GM19438 (cell line): ENCODE measurements at regions not wholly inside any gene's neighbourhood (a gene's known extent, or its start where the extent isn't known, plus 50 kb on each side); places are given as distances from the start of the nearest gene placed in this dataset.

Experiments
- ATAC-seq: cut with Tn5 transposase; IDR thresholded peaks from one replicate; pipeline ENCODE4 v1.9.1; 2021; ENCODE audit warnings: low read depth; ENCODE audit not compliant: unreplicated experiment

- ATAC-seq, result no peak
Measured at GRCh38 chr11:41955635-41956400, 496.4 kb upstream of the LRRC4C start.

- ATAC-seq, result no peak
Measured at GRCh38 chr11:41963406-41963805, 504.0 kb upstream of the LRRC4C start.

- ATAC-seq, result no peak
Measured at GRCh38 chr11:41970681-41971080, 511.2 kb upstream of the LRRC4C start.

GRCh38 chr11:41971592-41971991 lies 512.1 kb upstream of the LRRC4C start:
- ATAC-seq, result no peak

DNA sequence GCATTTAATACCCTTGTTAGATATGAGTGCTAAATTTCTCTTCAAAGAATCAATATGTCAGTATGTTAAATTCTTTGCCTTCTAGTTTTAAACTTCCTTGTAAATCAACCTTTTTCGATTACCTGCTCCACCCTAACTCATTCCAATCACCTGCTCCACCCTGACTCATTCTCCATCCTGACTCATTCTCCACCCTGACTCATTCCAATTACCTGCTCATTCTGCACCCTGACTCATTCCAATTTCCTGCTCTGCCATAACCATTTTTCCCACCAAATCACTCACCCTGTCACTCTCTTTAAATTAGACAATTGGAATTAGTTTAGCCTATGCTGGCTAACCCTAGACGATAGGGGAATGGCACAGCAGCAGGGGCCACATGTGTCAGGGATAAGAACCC lies 519.5 kb upstream of the LRRC4C start:
- no peak for ATAC-seq

DNA sequence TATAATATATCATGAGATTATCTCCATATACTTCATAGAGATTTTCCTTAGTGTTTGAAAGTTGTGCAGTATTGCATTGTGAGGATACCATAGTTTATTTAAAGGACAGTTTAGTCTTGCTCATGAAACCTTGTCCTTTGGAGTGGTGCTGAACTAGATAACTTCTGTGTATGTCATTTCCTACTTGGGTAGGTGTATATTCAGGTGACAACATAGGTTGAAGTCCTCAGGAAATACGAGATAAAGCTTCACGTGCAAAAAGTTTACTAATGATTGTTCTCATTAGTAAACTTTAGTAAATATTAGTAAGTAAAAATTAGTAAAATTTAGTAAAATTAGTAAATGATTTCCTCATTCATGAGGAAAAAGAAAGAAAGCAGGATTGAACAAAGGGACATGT lies 521.3 kb upstream of the LRRC4C start:
- ATAC-seq, result no peak

DNA sequence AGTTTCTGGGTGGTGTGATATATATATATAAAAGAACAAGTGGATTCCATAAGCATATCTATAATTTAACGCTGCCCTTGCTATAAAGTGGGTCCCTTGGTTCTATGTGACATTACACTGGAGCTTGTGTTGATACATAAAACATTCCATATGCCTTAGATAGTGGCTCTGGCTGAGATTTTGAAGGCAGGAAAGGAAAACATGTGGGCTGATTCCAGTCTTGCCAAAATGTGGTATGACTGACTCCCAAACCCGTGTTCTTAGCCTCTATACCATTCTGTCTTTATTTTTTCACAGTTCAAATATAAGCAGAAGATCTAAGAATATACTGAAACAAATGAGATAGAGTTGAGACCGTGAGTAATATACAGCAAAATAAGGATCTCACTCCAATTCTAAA lies 522.8 kb upstream of the LRRC4C start:
- no peak for ATAC-seq

- ATAC-seq, result no peak
Measured at GRCh38 chr11:41982975-41983374, 523.5 kb upstream of the LRRC4C start.

GRCh38 chr11:41983475-41983874 lies 524.0 kb upstream of the LRRC4C start:
- no peak for ATAC-seq

GRCh38 chr11:41984023-41984422 lies 524.6 kb upstream of the LRRC4C start:
- ATAC-seq, result no peak

DNA sequence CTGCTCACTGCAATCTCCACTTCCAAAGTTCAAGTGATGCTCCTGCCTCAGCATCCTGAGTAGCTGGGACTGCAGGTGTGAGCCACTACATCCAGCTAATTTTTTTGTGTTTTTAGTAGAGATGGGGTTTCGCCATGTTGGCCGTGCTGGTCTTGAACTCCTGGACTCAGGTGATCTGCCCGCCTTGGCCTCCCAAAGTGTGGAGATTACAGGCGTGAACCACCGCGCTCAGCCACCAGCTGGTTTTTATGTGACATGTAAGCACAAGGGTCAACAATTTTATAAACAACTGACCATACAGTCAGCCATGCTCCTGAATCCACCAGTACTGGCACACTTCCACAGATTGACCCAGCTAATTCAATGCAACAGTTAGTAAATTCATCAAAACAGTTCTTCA lies 526.3 kb upstream of the LRRC4C start:
- ATAC-seq, result no peak

DNA sequence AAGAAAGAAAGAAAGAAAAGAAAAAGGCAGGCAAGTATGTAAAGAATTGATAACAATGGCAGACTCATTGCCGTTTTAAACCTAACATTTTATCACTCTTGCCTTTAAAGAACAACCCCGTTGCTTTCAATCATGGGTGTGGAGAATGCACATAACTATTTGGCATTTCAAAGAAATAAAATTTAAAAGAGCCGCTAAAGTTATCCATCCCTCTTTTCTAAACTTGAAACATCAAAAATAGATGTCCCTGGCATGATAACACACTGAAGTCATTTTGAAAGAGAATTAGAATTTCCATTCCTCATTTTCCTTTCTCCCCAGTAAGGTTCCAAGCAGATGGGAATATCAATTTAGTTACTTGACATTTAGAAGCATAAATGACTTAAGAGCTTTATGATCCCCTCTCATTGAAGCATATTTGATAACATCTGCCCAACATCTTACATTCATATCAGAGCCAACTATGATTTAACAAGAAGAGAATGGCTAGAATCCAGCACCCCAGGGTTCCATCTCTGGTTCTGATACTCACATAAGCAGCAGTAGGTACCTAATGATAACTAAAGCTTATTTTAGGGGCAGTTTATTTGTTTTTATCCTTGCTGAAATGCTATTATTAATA lies 529.6 kb upstream of the LRRC4C start:
- no peak for ATAC-seq

- no peak for ATAC-seq
Measured at GRCh38 chr11:41989823-41990380, 530.5 kb upstream of the LRRC4C start.

DNA sequence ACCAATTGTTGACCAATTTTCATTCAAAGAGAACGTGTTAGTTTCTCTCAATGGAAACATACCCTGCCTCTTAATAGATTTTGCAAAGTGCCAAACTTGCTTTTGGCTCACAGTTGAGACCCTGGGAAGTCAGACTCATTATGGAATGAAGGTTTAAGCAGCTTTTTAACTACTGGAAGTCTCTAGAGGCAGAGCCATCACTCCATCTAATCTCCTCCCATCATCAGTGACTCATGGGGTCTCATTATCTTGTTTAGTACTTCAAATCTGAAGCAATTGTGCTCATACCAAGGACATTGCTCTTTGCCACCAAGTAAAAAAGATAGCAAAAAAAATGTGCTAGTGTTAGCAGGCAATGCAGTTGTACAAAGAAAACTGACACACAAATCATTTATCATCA lies 537.1 kb upstream of the LRRC4C start:
- no peak for ATAC-seq

GRCh38 chr11:41997844-41998401 lies 538.5 kb upstream of the LRRC4C start:
- no peak for ATAC-seq

DNA sequence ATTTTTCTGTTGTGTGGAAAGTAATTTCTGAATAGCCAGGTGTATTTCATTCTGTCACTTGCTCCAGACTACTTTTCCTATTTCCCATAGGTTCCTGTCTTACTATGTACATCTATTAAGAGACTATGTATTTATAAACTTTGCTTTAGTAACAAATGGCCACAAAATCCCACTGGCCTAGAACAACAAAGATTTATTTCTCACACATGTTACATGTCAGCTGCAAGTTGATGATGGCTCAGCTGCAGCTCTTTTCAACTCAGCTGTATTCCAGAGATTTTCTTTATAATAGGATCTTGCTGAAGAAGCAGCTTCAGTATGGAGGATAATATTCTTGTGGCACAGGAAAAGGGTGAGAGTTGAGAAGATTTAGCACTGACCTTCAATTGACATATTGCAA lies 539.6 kb upstream of the LRRC4C start:
- ATAC-seq, result no peak

GRCh38 chr11:42003801-42004200 lies 544.3 kb upstream of the LRRC4C start:
- ATAC-seq, result no peak

DNA sequence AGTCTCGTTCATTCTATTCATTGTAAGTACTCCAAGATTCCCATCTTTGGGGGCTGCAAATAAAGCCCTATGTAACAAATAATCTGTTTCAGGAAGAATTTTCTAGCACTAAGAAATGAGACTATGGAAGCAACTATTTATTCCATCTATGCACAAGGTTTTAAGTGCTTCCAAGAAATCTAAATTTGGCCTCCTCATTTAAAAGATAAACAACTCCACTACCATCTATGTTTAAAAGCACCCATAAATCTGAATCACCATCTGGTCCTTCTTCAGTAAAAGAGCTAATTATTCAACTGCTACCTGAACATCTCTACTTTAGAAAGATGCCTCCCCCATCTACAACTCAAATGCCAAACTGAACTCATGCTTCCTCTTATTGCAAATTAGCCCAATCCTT lies 547.3 kb upstream of the LRRC4C start:
- ATAC-seq, result no peak

GRCh38 chr11:42012271-42012670 lies 552.8 kb upstream of the LRRC4C start:
- no peak for ATAC-seq

DNA sequence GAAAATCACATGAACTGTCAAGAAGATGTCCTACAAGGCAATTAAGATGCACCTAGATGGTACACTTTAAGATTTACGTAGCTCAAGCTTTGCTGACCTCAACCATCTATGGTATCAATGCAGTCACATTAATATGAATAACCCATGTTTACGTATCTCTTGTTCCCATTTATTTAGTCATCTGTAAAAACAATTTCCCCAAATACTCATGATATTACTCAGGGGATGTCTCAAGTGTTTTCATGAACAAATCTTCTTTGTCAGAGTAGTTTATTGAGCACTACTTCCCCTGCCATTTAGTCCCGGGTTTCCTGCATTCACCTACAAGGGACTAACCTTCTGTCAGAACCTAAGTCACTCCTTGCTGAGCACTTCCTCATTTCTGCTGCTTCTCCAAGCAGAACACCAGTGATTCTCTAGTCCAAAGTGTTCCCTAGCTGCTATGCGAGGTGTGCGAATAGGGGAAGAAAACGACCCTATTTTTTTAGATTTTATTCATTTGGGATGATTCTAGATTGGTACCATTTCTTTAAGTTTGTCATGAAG lies 554.3 kb upstream of the LRRC4C start:
- no peak for ATAC-seq

DNA sequence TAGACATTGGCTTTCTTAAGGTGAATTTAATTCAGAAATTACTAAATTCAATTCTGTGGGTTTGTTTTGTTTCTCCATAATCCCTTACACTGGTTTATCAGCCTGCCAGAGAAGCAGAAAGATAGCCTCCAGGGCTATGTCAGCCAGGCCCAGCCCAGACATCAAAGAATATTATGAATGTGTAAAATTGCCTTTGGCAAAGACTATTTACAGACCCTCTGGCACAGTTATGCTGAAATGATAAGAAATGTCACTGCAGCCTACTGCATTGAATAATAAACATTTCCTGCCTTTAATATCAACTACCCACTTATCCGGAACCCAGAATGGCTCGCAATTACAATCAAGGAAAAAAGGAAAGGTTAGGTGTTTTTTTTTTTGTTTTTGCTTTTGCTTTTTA lies 562.5 kb upstream of the LRRC4C start:
- ATAC-seq, result no peak

DNA sequence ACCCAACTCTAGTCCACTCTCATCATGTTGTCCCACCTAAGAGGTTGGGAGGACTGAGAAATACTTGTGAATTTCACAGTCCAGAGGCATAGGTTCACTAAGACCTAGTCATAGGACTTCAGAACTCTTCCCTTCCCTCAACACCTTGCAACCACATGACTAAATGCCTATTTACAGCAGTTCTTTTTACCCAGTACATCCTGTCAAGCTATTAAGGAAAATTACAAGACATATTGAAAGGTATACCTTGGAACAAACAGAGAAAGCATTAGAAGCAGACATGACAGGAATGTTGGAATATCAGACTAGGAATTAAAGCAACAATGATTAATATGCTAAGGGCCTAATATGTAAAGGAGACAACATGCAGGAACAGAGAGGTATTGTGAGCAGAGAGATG lies 563.8 kb upstream of the LRRC4C start:
- ATAC-seq, result no peak
